ENCODE measurements at regions not wholly inside any gene's neighbourhood (a gene's known extent, or its start where the extent isn't known, plus 50 kb on each side); places are given as distances from the start of the nearest gene placed in this dataset.

DNA sequence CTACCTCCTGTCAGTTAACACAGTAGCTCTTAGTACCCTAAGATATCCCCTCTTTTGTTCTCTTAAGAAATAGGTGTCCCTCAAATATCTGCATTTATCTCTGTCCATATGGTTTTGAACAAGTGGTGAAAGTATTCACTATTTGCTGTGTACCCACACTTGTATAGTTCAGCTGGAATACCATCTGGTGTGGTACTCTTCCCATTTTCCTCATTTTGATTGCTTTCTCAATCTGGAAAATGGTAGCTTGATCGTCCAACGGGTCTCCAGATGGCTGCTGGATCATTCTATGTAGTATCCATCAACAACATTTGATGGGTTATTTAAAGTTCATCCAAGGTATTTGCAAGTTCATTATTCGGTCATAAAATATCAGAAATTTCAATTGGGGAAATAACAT is 100.3 kb upstream of the DPYD start:
- DNase-seq (ENCODE audit: low spot score): no peak
- in situ Hi-C loops (cut with MboI; ENCODE audit: low pct_unique_long_range_greater_than_20kb, low sequenced_read_pairs, unreplicated experiment): no loop called here
- no peak for TF ChIP-seq CTCF (IDR thresholded peaks at IDR 0.05; ENCODE audit: extremely low read depth, insufficient read depth, missing control alignments)

DNA sequence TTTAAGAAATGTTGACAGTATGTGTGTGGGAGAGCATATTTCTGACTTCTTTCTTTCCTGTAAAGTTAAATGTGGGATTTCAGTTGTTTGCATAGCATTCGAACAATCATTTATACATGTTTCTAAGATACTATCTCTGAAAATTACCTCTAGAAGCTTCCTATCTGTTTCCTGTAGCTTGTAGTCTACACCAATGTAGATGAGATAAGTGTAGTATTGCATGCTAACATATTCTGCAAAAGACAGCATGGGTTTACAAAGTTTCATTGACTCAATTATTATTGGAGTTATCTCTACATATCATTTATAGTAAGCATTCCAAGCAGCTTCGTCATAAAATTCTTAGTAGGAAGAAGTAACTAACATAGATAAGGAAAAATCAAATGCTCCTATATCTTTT is 98.9 kb upstream of the DPYD start:
- no peak for TF ChIP-seq CTCF (IDR thresholded peaks at IDR 0.05; ENCODE audit: extremely low read depth, insufficient read depth, missing control alignments)
- DNase-seq (ENCODE audit: low spot score): no peak
- in situ Hi-C loops (cut with MboI; ENCODE audit: low pct_unique_long_range_greater_than_20kb, low sequenced_read_pairs, unreplicated experiment): no loop called here

GRCh38 chr1:98018074-98018473 is 97.2 kb upstream of the DPYD start:
- DNase-seq (ENCODE audit: low spot score): no peak
- in situ Hi-C loops (cut with MboI; ENCODE audit: low pct_unique_long_range_greater_than_20kb, low sequenced_read_pairs, unreplicated experiment): no loop called here
- TF ChIP-seq CTCF (IDR thresholded peaks at IDR 0.05; ENCODE audit: extremely low read depth, insufficient read depth, missing control alignments): no peak

- no peak for DNase-seq (ENCODE audit: low spot score)
- in situ Hi-C loops (cut with MboI; ENCODE audit: low pct_unique_long_range_greater_than_20kb, low sequenced_read_pairs, unreplicated experiment): no loop called here
- TF ChIP-seq CTCF (IDR thresholded peaks at IDR 0.05; ENCODE audit: extremely low read depth, insufficient read depth, missing control alignments): no peak
Measured at GRCh38 chr1:98017184-98017583, 96.3 kb upstream of the DPYD start.

DNA sequence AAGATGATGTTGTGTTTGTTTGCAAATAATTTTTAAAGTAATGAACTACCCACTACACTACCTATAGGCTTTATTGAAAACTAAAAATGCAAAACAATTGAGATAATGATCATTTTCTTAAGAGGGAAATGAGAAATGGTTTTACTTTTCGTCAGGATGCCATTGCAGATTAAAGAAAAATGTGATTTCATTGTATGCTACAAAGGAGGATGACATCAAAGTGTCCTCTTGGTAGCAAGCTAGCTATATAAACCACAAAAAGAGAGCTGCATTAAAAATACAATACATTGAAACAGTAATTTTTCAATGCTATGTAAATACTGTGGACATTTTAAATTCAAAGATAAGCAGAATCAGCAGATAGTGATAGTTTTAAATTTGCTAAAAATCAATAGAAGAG is 87.5 kb upstream of the DPYD start:
- in situ Hi-C loops (cut with MboI; ENCODE audit: low pct_unique_long_range_greater_than_20kb, low sequenced_read_pairs, unreplicated experiment): no loop called here
- no peak for DNase-seq (ENCODE audit: low spot score)
- no peak for TF ChIP-seq CTCF (IDR thresholded peaks at IDR 0.05; ENCODE audit: extremely low read depth, insufficient read depth, missing control alignments)

DNA sequence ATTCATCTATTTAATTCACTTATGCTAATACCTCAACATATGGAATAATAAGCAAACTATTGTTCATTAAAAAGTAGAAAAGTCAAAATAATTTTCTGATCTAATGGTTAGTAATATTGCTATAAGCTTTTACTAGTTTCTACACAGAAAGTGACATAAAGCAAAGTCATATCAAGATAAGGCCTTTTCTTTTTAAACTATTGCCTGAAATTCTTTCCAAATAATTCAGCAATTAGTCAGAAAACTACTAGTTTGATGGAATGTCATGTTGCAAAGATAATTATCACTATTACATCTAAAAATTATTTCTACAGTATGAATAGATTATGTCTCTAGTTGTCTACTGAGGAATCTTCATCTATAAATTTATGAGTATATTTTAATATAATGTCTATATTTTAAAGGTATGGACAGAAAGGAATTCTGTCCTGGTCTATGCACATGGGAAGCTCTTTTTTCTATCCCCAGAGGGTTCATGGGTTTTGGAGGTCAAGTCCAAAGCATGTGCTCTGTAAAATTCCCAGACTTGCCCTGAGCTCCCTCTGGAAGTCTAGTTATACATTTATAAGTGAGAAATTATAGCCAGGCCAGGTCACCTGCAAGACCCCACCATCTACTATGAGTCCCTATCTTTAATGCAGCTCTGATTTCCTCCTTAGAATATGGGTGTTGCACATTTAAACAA is 84.6 kb upstream of the DPYD start:
- TF ChIP-seq CTCF (IDR thresholded peaks at IDR 0.05; ENCODE audit: extremely low read depth, insufficient read depth, missing control alignments): no peak
- no peak for DNase-seq (ENCODE audit: low spot score)
- in situ Hi-C loops (cut with MboI; ENCODE audit: low pct_unique_long_range_greater_than_20kb, low sequenced_read_pairs, unreplicated experiment): no loop called here
